T-cell (primary cell): ENCODE measurements at regions not wholly inside any gene's neighbourhood (a gene's known extent, or its start where the extent isn't known, plus 50 kb on each side); places are given as distances from the start of the nearest gene placed in this dataset.

ENCODE experiments used
- ATAC-seq, 4 experiments: fragments of 200-7000 bp in 3 of 4; fragments of 150-1000 bp in 1 of 4; cut with Tn5 transposase; replicated peaks in 1 of 4; 1 replicate in 3 of 4; 2 replicates in 1 of 4; pipeline ENCODE4 v1.10.0; 2021; ENCODE audit warnings: moderate library complexity in 3 of 4, mild to moderate bottlenecking in 2 of 4, moderate number of reproducible peaks in 1 of 4
- CTCF ChIA-PET, 2 donors: fragments of 300-600 bp; sonication (Branson Sonifier 250); formaldehyde crosslinking; loops; one replicate each; lab custom pipeline; 2022; ENCODE audit warnings: antibody characterized with exemption in 2 of 2; lab: Charles Lee
- POLR2A ChIA-PET, 2 donors: fragments of 300-600 bp; sonication (Branson Sonifier 250); formaldehyde crosslinking; loops; one replicate each; lab custom pipeline; 2022; ENCODE audit warnings: antibody characterized with exemption in 2 of 2; lab: Charles Lee
- DNase-seq, 35 experiments: peaks; one replicate each; pipeline versions ENCODE4 v3.0.0 to v3.0.0-alpha.2; 2013 to 2023
- H3K27ac ChIP-seq: one replicate; pipeline ENCODE4 v1.5.1; 2013; ENCODE audit warnings: low read length
- H3K27me3 ChIP-seq, 2 experiments: replicated peaks in 1 of 2; 1 replicate in 1 of 2; 2 replicates in 1 of 2; pipeline versions ENCODE4 v1.6.1 to v1.7.0; 2013; ENCODE audit warnings: low read length in 1 of 2, mixed read lengths in 1 of 2; ENCODE audit not compliant: control insufficient read depth in 2 of 2, insufficient read depth in 2 of 2; ENCODE audit errors: extremely low read depth in 1 of 2
- H3K36me3 ChIP-seq, 2 donors: 1 replicate in 1 of 2; 2 replicates in 1 of 2; pipeline versions ENCODE4 v1.6.1 to v1.7.0; 2013; ENCODE audit warnings: low read length in 1 of 2; ENCODE audit not compliant: control insufficient read depth in 2 of 2, insufficient read depth in 1 of 2; ENCODE audit errors: extremely low read depth in 1 of 2
- H3K4me1 ChIP-seq, 2 experiments: 1 replicate in 1 of 2; 2 replicates in 1 of 2; pipeline versions ENCODE4 v1.6.1 to v1.7.0; 2013; ENCODE audit warnings: low read length in 2 of 2, mixed read lengths in 1 of 2; ENCODE audit not compliant: insufficient read depth in 2 of 2, control insufficient read depth in 1 of 2; ENCODE audit errors: extremely low read depth in 1 of 2
- H3K4me3 ChIP-seq, 2 donors: 1 replicate in 1 of 2; 2 replicates in 1 of 2; pipeline versions ENCODE4 v1.5.1 to v1.7.0; 2013; ENCODE audit warnings: mild to moderate bottlenecking in 2 of 2, low read length in 1 of 2, moderate library complexity in 1 of 2; ENCODE audit not compliant: control insufficient read depth in 1 of 2; ENCODE audit errors: extremely low read depth in 1 of 2
- H3K9me3 ChIP-seq: 2 replicates; pipeline ENCODE4 v1.7.0; 2013
- H3K27ac Mint-ChIP-seq, 2 donors: one replicate each; pipeline ENCODE4 v1.8.0; 2020 to 2021; ENCODE audit warnings: mild to moderate bottlenecking in 2 of 2, mixed read lengths in 2 of 2
- H3K27me3 Mint-ChIP-seq, 2 donors: one replicate each; pipeline ENCODE4 v1.8.0; 2021 to 2022; ENCODE audit warnings: mixed read lengths in 2 of 2
- H3K36me3 Mint-ChIP-seq: one replicate; pipeline ENCODE4 v1.8.0; 2021; ENCODE audit warnings: mixed read lengths
- H3K4me1 Mint-ChIP-seq, 3 donors: one replicate each; pipeline ENCODE4 v1.8.0; 2020 to 2022; ENCODE audit warnings: mixed read lengths in 3 of 3, mild to moderate bottlenecking in 1 of 3
- H3K4me3 Mint-ChIP-seq, 3 donors: one replicate each; pipeline ENCODE4 v1.8.0; 2020 to 2022; ENCODE audit warnings: mild to moderate bottlenecking in 3 of 3, mixed read lengths in 3 of 3, moderate library complexity in 3 of 3
- H3K9me3 Mint-ChIP-seq, 3 donors: one replicate each; pipeline ENCODE4 v1.8.0; 2020 to 2022; ENCODE audit warnings: mixed read lengths in 3 of 3
- WGBS: methylation state at CpG from one replicate; pipeline ENCODE4 v1.1.5; 2013; ENCODE audit warnings: missing lambda C conversion rate; ENCODE audit not compliant: insufficient coverage; 5-methylcytosine and 5-hydroxymethylcytosine counted together

GRCh38 chr10:3451516-3452172 is 279.1 kb upstream of the PITRM1 start:
- peaks cover 9 to 30% (median 13%) of the 10 kb centered on the region in 3 donors for H3K4me1 Mint-ChIP-seq
- Histone ChIP-seq H3K27ac (peak overlapping the region; percentile 4), H3K4me3 (no peak overlapping the region), H3K27me3 (peaks cover 0 to 4% of the 10 kb centered on the region in 2 experiments), H3K9me3 (no peaks in the 10 kb centered on the region), H3K36me3 (no peaks in the 10 kb centered on the region), H3K4me1 (peaks cover 8 to 31% of the 10 kb centered on the region in 2 experiments)
- no peak overlapping the region for H3K4me3 Mint-ChIP-seq
- H3K9me3 Mint-ChIP-seq, result no peaks in the 10 kb centered on the region
- peaks cover 17 to 19% of the 10 kb centered on the region in 2 donors for H3K27me3 Mint-ChIP-seq
- ChIA-PET POLR2A (no interaction called here), CTCF (no interaction called here)
- 100% methylated on average over 2 of the region's 4 CpGs for WGBS
- peak overlapping the region in 1 of 2 donors; percentile 41 for H3K27ac Mint-ChIP-seq
- DNase-seq (no peak), ATAC-seq (no peak)
- H3K36me3 Mint-ChIP-seq, result no peaks in the 10 kb centered on the region

- ATAC-seq (no peak), DNase-seq (no peak)
- Histone ChIP-seq H3K4me1 (no peaks in the 10 kb centered on the region), H3K4me3 (no peak overlapping the region), H3K27me3 (no peaks in the 10 kb centered on the region), H3K27ac (no peak overlapping the region), H3K36me3 (no peaks in the 10 kb centered on the region), H3K9me3 (no peaks in the 10 kb centered on the region)
- H3K27me3 Mint-ChIP-seq, result peaks cover 15 to 23% of the 10 kb centered on the region in 2 donors
- H3K36me3 Mint-ChIP-seq, result no peaks in the 10 kb centered on the region
- no peak overlapping the region for H3K4me3 Mint-ChIP-seq
- WGBS, result no CpG with 5 or more reads among the region's 4 CpGs
- no peaks in the 10 kb centered on the region for H3K9me3 Mint-ChIP-seq
- ChIA-PET POLR2A (interaction anchor here in 1 of 2 donors (0.6 kb wide), 1 partner anchor 1080 kb away, joined by 6 read pairs; no protein-coding TSS in a partner anchor), CTCF (no interaction called here)
- no peaks in the 10 kb centered on the region for H3K4me1 Mint-ChIP-seq
- H3K27ac Mint-ChIP-seq, result no peak overlapping the region
These were observed 273.6 kb upstream of the PITRM1 start for GRCh38 chr10:3446221-3446620.

- DNase-seq (no peak), ATAC-seq (no peak)
- H3K4me1 Mint-ChIP-seq, result no peaks in the 10 kb centered on the region
- 100% methylated on average over 2 of the region's 4 CpGs for WGBS
- Histone ChIP-seq H3K27me3 (no peaks in the 10 kb centered on the region), H3K4me3 (no peak overlapping the region), H3K27ac (no peak overlapping the region), H3K9me3 (no peaks in the 10 kb centered on the region), H3K4me1 (no peaks in the 10 kb centered on the region), H3K36me3 (no peaks in the 10 kb centered on the region)
- no peak overlapping the region for H3K27ac Mint-ChIP-seq
- ChIA-PET CTCF (no interaction called here), POLR2A (interaction anchor here in 1 of 2 donors (0.7 kb wide), 1 partner anchor 16 kb away, joined by 3 read pairs; no protein-coding TSS in a partner anchor)
- no peaks in the 10 kb centered on the region for H3K36me3 Mint-ChIP-seq
- peaks cover 10 to 20% of the 10 kb centered on the region in 2 donors for H3K27me3 Mint-ChIP-seq
- no peaks in the 10 kb centered on the region for H3K9me3 Mint-ChIP-seq
- no peak overlapping the region for H3K4me3 Mint-ChIP-seq
These were observed 273.1 kb upstream of the PITRM1 start for GRCh38 chr10:3445648-3446047.

GRCh38 chr10:3442451-3442990 is 269.9 kb upstream of the PITRM1 start:
- POLR2A ChIA-PET, result no interaction called here
- no peak overlapping the region for H3K27ac Mint-ChIP-seq
- Histone ChIP-seq H3K27me3 (no peaks in the 10 kb centered on the region), H3K4me1 (no peaks in the 10 kb centered on the region), H3K27ac (no peak overlapping the region), H3K4me3 (no peak overlapping the region), H3K9me3 (no peaks in the 10 kb centered on the region), H3K36me3 (no peaks in the 10 kb centered on the region)
- no peak for ATAC-seq
- H3K27me3 Mint-ChIP-seq, result peaks cover 0 to 11% of the 10 kb centered on the region in 2 donors
- H3K36me3 Mint-ChIP-seq, result peaks cover 3% of the 10 kb centered on the region
- no CpG with 5 or more reads among the region's 8 CpGs for WGBS
- H3K4me3 Mint-ChIP-seq, result no peak overlapping the region
- no peak for DNase-seq
- no peaks in the 10 kb centered on the region for H3K4me1 Mint-ChIP-seq
- peaks cover 0 to 4% (median 3%) of the 10 kb centered on the region in 3 donors for H3K9me3 Mint-ChIP-seq
- CTCF ChIA-PET, result no interaction called here

- Histone ChIP-seq H3K4me3 (no peak overlapping the region), H3K27me3 (no peaks in the 10 kb centered on the region), H3K27ac (no peak overlapping the region), H3K9me3 (no peaks in the 10 kb centered on the region), H3K4me1 (no peaks in the 10 kb centered on the region), H3K36me3 (no peaks in the 10 kb centered on the region)
- no peak for ATAC-seq
- DNase-seq, result no peak
- no peak overlapping the region for H3K4me3 Mint-ChIP-seq
- CTCF ChIA-PET, result no interaction called here
- no peaks in the 10 kb centered on the region for H3K4me1 Mint-ChIP-seq
- peaks cover 0 to 4% (median 3%) of the 10 kb centered on the region in 3 donors for H3K9me3 Mint-ChIP-seq
- peaks cover 2 to 8% of the 10 kb centered on the region in 2 donors for H3K27me3 Mint-ChIP-seq
- H3K36me3 Mint-ChIP-seq, result peaks cover 3% of the 10 kb centered on the region
- POLR2A ChIA-PET, result no interaction called here
- no peak overlapping the region for H3K27ac Mint-ChIP-seq
These were observed 266.6 kb upstream of the PITRM1 start for GRCh38 chr10:3439183-3439582.

- CTCF ChIA-PET, result no interaction called here
- H3K27me3 Mint-ChIP-seq, result peaks cover 2 to 8% of the 10 kb centered on the region in 2 donors
- DNase-seq, result no peak
These were observed 266.0 kb upstream of the PITRM1 start for GRCh38 chr10:3438606-3439005.

More at GRCh38 chr10:3438606-3439005, 266.0 kb upstream of the PITRM1 start:
- Histone ChIP-seq H3K9me3 (no peaks in the 10 kb centered on the region), H3K27ac (no peak overlapping the region), H3K36me3 (no peaks in the 10 kb centered on the region), H3K4me3 (no peak overlapping the region), H3K4me1 (no peaks in the 10 kb centered on the region), H3K27me3 (no peaks in the 10 kb centered on the region)
- H3K36me3 Mint-ChIP-seq, result peaks cover 3% of the 10 kb centered on the region
- no peak overlapping the region for H3K4me3 Mint-ChIP-seq
- no CpG with 5 or more reads among the region's 4 CpGs for WGBS
- POLR2A ChIA-PET, result no interaction called here
- ATAC-seq, result no peak
- H3K9me3 Mint-ChIP-seq, result peaks cover 0 to 4% (median 3%) of the 10 kb centered on the region in 3 donors
- no peaks in the 10 kb centered on the region for H3K4me1 Mint-ChIP-seq
- no peak overlapping the region for H3K27ac Mint-ChIP-seq
